Stimulated activated CD8-positive, alpha-beta memory T cell treated with anti-CD3 and anti-CD28 coated beads, Interleukin-15, amount 100 ng/mL, for 1 hour (primary cell): ENCODE measurements at regions not wholly inside any gene's neighbourhood (a gene's known extent, or its start where the extent isn't known, plus 50 kb on each side); places are given as distances from the start of the nearest gene placed in this dataset.

Source experiments
- DNase-seq: peaks from one replicate; pipeline ENCODE4 v3.0.0-alpha.2; 2020; ENCODE audit warnings: low read depth

DNA sequence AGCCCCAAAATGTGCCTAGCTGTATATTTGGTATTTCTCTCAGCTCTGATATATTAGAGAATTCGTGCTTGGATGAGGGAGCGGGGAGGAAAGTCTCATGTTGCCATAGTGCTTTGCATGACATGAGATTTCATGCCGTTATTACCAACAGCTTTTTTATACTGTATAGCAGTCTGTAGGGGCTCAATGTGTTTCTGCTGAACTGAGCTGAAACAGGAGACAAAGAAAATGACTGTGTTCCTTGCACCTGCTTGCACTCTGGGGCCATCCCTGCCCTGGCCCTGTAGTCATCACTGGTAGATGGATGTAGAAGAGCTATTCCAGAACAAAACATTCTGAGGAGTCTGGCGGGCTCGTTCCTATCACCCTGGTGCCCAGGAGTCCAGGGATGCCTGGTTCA is 128.0 kb upstream of the SASH1 start:
- DNase-seq, result no peak

DNA sequence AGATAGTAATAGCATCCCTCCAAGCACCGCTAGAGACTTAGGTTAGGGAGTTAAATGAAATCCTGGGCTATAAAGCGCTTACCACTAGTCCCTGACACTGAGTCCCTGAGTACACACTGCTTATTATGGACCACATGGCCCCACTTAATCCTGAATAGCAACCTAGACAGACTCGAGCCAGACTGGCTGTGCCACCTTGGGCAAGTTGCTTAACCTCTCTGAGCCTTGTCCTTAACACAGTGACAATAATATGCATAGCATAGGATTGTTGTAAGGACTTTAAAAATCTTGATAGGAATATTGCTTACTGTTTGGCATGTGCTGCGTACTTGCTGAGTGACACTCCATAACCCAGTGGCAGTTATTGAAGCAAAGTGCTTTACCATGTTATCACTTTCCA is 125.6 kb upstream of the SASH1 start:
- DNase-seq, result no peak

GRCh38 chr6:148217921-148218320 is 124.7 kb upstream of the SASH1 start:
- DNase-seq, result no peak

- no peak for DNase-seq
These were observed 123.9 kb upstream of the SASH1 start for GRCh38 chr6:148218542-148219258.

GRCh38 chr6:148221196-148221979 is 121.2 kb upstream of the SASH1 start:
- no peak for DNase-seq

DNA sequence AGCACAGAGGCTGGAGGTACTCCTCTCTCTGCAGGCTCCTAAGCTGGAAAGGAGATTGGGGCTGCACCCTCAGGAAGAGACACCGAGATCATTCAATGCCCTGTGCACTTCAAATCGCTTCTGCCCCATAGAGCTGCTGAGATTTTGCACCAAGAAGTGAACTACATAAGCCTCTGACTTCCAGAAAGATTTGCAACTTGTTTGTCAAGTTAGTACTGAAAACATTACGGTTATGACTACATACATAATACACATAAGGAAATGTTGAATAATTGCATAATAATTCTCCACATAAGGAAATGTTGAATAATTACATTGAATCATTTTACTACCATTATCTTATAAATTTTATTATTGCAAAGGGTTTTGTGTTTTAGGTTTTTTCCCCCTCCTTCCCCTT is 120.3 kb upstream of the SASH1 start:
- DNase-seq, result no peak

GRCh38 chr6:148222846-148223245 is 119.8 kb upstream of the SASH1 start:
- no peak for DNase-seq

DNA sequence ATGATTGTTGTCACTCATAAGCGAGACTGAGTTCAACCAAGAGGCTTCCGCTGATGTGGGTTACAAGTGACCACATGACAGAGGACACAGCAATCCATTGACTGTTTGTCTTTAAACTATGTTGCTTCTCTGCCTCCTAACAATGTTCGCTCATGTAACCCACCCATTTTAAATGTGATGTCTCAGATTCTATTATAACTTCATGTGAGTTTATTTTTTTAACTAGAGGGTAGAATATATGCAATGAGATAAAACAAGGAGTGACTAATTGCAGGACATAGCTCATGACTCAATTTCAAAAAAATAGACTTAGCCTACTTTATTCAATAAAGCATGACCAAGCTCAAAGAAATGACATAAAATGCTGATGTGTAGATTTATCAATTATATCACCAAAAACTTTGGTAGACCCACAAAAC is 119.2 kb upstream of the SASH1 start:
- DNase-seq, result no peak

DNA sequence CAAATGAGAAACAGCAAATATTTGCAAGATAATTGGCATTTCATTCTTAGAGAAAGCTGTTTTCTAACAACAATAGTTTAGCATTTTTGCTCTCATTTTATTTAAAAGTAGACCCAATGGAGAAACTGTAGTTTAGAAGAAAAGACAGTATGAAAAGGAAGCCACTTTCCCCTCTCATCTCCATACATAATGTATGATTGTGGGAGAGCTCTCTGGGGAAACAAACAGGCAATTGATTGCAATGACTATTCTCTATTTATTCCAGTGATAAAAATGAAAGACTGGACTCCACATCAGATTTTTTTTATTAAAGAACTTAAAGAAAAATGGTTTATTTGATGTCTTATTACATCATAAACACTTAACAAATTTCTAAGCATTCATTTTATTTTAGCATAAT is 116.8 kb upstream of the SASH1 start:
- no peak for DNase-seq

DNA sequence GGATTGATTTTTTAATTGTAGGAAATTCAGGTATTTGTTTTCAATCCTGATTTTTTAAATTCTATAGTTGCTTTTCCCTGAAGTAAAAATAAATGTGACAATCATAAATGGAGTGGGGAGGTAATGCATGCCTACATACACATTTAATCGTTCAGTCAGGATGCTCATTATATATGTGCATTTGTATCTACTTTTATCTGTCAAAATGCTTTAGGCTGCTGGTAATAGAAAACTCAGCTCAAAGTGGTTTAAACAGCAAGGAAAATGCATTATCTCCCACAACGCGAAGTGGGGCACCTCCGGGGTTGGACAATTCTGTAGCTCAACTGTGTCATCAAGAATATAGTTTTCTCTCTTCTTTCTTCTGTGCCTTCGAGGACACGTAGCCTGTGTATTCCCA is 116.4 kb upstream of the SASH1 start:
- no peak for DNase-seq

GRCh38 chr6:148231572-148231971 is 111.1 kb upstream of the SASH1 start:
- DNase-seq, result no peak

- no peak for DNase-seq
These were observed 107.2 kb upstream of the SASH1 start for GRCh38 chr6:148235446-148235845.

- no peak for DNase-seq
These were observed 103.9 kb upstream of the SASH1 start for GRCh38 chr6:148238713-148239112.

DNA sequence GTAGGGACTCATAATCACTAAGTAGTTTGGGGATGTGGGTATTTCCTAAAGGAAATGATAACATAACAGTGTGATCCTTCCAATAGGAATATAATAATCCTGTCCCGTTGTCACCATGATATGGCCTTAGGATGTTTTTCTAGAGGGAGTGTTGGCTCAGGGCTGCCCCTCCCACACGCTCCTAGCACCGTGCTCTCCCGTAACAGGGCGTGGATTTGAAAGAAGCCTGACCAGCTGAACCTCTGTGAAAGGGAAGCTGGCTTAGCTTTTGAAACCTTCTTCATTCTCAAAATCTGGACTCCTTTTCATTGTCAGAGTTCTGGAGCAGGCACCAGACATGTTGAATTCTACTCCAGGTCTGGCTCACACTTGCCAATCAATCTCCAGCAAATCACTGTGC is 103.4 kb upstream of the SASH1 start:
- DNase-seq, result no peak

DNA sequence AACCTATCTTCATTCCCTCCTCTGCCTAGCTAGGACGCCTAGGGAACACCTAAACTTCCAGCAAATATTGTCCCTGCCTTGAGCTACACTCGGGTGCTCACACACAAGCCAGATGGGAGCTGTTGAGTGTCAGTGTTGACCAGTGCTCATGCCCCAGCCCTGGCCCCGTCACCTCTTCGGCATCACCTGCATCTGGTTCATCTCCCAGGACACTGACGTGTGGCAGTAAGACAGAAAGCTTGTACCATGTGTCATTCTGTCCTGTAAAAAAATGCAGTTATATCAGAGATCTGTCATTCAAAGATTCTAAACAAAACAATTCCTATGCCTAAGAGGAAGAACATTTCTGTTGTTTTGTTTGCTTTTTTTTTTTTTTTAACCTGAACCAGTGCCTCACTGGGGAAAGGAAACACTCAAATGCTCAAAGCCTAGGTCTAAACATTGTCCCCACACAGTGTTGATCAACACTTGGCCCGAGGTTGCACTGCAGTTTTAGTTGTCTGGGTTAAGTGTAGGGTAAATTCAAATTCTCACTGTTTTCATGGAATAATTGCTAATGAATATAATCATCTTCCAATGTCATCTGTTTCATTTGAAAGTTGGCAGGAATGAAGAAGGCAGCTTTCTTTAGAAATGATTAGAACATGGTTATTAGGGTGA is 102.7 kb upstream of the SASH1 start:
- DNase-seq, result no peak

DNA sequence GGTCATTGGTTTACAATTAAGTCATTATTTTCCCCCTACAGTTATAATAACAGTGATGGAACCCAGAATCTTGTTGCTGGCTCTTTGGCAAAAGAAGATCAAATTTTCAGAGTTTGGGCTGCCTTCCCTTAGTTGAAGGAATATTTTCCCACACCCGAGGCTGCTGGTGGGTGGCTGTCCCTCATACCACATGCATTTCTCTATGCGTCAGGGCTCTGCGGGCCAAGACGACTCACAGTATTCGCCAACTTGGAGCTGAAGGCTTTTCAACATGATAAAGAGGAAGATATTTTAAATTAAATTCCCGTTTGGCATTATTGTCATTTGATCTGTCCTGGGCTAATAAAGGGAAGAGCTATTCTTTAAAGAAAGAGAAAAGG is 102.2 kb upstream of the SASH1 start:
- DNase-seq, result no peak

- no peak for DNase-seq
These were observed 101.7 kb upstream of the SASH1 start for GRCh38 chr6:148240861-148241477.

- no peak for DNase-seq
These were observed 100.5 kb upstream of the SASH1 start for GRCh38 chr6:148242180-148242579.

GRCh38 chr6:148244217-148244935 is 98.3 kb upstream of the SASH1 start:
- no peak for DNase-seq

DNA sequence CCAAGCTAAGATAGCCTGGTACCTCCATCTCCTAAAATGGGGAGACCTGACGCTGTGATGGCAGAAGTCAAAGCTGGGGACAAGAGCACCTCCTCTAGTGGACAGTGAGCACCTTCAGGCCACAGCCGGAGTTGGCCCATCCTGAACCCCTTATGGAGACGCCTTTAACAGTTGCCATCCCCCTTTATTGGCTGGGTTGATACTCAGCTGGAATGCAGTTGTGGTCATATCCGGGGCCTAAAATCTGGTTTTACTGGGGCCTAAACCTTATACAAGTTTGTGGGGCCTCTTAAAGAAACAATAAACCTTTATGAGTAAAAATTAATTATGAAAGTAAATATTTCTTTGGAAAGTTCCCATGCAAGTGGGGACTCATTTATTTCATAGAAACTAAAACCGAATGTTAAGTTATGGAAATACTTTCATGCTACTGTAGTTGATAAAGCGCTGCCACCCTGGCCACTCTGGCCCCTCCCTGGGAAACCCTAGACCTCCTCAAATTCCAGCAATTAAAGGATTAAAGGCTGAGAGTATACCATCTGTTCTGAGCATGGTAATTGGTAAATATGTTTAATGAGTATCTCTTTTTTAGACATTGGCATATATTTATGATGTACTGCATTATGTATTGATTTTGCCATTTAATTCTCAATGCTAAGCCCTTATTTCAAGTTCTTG is 95.1 kb upstream of the SASH1 start:
- DNase-seq, result no peak

DNA sequence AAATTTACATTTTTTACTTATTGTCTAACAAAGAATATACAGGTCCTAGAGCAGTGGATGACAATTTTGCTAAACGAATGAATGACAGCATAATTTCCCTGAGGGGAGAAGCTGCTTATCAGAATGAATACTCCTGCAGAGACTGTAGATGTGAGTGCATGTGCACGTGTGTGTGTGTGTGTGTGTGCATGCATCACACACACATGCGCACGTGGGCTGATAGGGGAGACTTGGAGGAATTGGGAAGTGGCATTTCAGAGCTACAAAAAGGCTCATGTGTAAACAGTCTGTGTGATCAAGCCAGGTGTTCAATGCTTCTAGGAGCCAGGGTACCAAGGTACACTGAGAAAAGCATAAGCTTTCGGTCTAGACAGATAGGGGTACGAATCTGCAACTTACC is 93.5 kb upstream of the SASH1 start:
- DNase-seq, result no peak
